Naive thymus-derived CD8-positive, alpha-beta T cell (primary cell): ENCODE measurements at regions not wholly inside any gene's neighbourhood (a gene's known extent, or its start where the extent isn't known, plus 50 kb on each side); places are given as distances from the start of the nearest gene placed in this dataset.

Source experiments
- ATAC-seq, 2 donors: fragments of 150-1000 bp; cut with Tn5 transposase in 1 of 2; sonication (Bioruptor Pico), chemical (Tn5 transposase) in 1 of 2; 1 replicate in 1 of 2; 2 replicates in 1 of 2; pipeline ENCODE4 v1.10.0; 2021; ENCODE audit warnings: mild to moderate bottlenecking in 2 of 2, moderate library complexity in 2 of 2
- POLR2A ChIA-PET: fragments of 350-600 bp; sonication (Branson Sonifier 250); formaldehyde crosslinking; loops from one replicate; lab custom pipeline; 2021; ENCODE audit warnings: antibody characterized with exemption; lab: Charles Lee
- DNase-seq, 10 donors: peaks; one replicate each; pipeline versions ENCODE4 v3.0.0 to v3.0.0-alpha.2; 2020 to 2022
- H3K27ac Mint-ChIP-seq, 10 donors: one replicate each; pipeline ENCODE4 v1.8.0; 2020 to 2022; ENCODE audit warnings: mild to moderate bottlenecking in 10 of 10, mixed read lengths in 10 of 10, moderate library complexity in 4 of 10, inconsistent platforms in 1 of 10
- H3K27me3 Mint-ChIP-seq, 5 donors: one replicate each; pipeline ENCODE4 v1.8.0; 2021 to 2022; ENCODE audit warnings: mixed read lengths in 5 of 5
- H3K36me3 Mint-ChIP-seq, 3 donors: one replicate each; pipeline ENCODE4 v1.8.0; 2020 to 2022; ENCODE audit warnings: mixed read lengths in 3 of 3, mild to moderate bottlenecking in 2 of 3, inconsistent platforms in 1 of 3
- H3K4me1 Mint-ChIP-seq, 4 donors: one replicate each; pipeline ENCODE4 v1.8.0; 2021 to 2022; ENCODE audit warnings: mixed read lengths in 4 of 4
- H3K4me3 Mint-ChIP-seq, 10 donors: one replicate each; pipeline ENCODE4 v1.8.0; 2020 to 2022; ENCODE audit warnings: mild to moderate bottlenecking in 10 of 10, mixed read lengths in 10 of 10, moderate library complexity in 6 of 10, inconsistent platforms in 1 of 10
- H3K9me3 Mint-ChIP-seq, 9 donors: one replicate each; pipeline ENCODE4 v1.8.0; 2020 to 2022; ENCODE audit warnings: mixed read lengths in 9 of 9, mild to moderate bottlenecking in 3 of 9, inconsistent platforms in 1 of 9, moderate library complexity in 1 of 9

GRCh38 chr1:94714152-94714551 lies 106.0 kb upstream of the SLC44A3 start:
- Mint-ChIP-seq H3K36me3 (no peaks in the 10 kb centered on the region), H3K4me1 (peaks cover 0 to 8% (median 0%) of the 10 kb centered on the region in 4 donors), H3K27ac (no peak overlapping the region), H3K9me3 (no peaks in the 10 kb centered on the region), H3K4me3 (no peak overlapping the region), H3K27me3 (peaks cover 0 to 8% (median 5%) of the 10 kb centered on the region in 5 donors)
- ATAC-seq (no peak), DNase-seq (no peak)
- POLR2A ChIA-PET: no interaction called here

GRCh38 chr1:94713472-94714141 lies 106.5 kb upstream of the SLC44A3 start:
- Mint-ChIP-seq H3K27me3 (peaks cover 0 to 8% (median 3%) of the 10 kb centered on the region in 5 donors), H3K9me3 (no peaks in the 10 kb centered on the region), H3K36me3 (no peaks in the 10 kb centered on the region), H3K4me3 (no peak overlapping the region), H3K27ac (no peak overlapping the region), H3K4me1 (peaks cover 0 to 8% (median 0%) of the 10 kb centered on the region in 4 donors)
- ATAC-seq (no peak), DNase-seq (no peak)
- POLR2A ChIA-PET: no interaction called here

GRCh38 chr1:94709891-94710581 lies 110.1 kb upstream of the SLC44A3 start:
- H3K36me3 Mint-ChIP-seq: no peaks in the 10 kb centered on the region
- DNase-seq: no peak
- H3K27ac Mint-ChIP-seq: no peak overlapping the region
- peaks cover 0 to 8% (median 3%) of the 10 kb centered on the region in 5 donors for H3K27me3 Mint-ChIP-seq
- no peak overlapping the region for H3K4me3 Mint-ChIP-seq
- no peak for ATAC-seq
- POLR2A ChIA-PET: no interaction called here
- H3K4me1 Mint-ChIP-seq: peaks cover 0 to 4% (median 0%) of the 10 kb centered on the region in 4 donors
- H3K9me3 Mint-ChIP-seq: no peaks in the 10 kb centered on the region

- DNase-seq (no peak), ATAC-seq (no peak)
- Mint-ChIP-seq H3K9me3 (no peaks in the 10 kb centered on the region), H3K36me3 (no peaks in the 10 kb centered on the region), H3K4me3 (no peak overlapping the region), H3K27me3 (peaks cover 0 to 8% (median 3%) of the 10 kb centered on the region in 5 donors), H3K4me1 (peaks cover 0 to 4% (median 0%) of the 10 kb centered on the region in 4 donors), H3K27ac (no peak overlapping the region)
- POLR2A ChIA-PET: no interaction called here
Measured at GRCh38 chr1:94708811-94709210, 111.3 kb upstream of the SLC44A3 start.

GRCh38 chr1:94708299-94708685 lies 111.9 kb upstream of the SLC44A3 start:
- H3K27ac Mint-ChIP-seq: no peak overlapping the region
- no peak overlapping the region for H3K4me3 Mint-ChIP-seq
- H3K4me1 Mint-ChIP-seq: peaks cover 0 to 1% (median 0%) of the 10 kb centered on the region in 4 donors
- H3K27me3 Mint-ChIP-seq: peaks cover 0 to 7% (median 3%) of the 10 kb centered on the region in 5 donors
- ATAC-seq (no peak), DNase-seq (no peak)
- POLR2A ChIA-PET: no interaction called here
- H3K36me3 Mint-ChIP-seq: no peaks in the 10 kb centered on the region
- H3K9me3 Mint-ChIP-seq: no peaks in the 10 kb centered on the region

- Mint-ChIP-seq H3K9me3 (no peaks in the 10 kb centered on the region), H3K27ac (no peak overlapping the region), H3K4me3 (no peak overlapping the region), H3K27me3 (peaks cover 0 to 6% (median 3%) of the 10 kb centered on the region in 5 donors), H3K36me3 (no peaks in the 10 kb centered on the region), H3K4me1 (no peaks in the 10 kb centered on the region)
- no peak for ATAC-seq
- DNase-seq: no peak
- POLR2A ChIA-PET: no interaction called here
Measured at GRCh38 chr1:94707321-94708298, 112.5 kb upstream of the SLC44A3 start.

GRCh38 chr1:94702442-94702815 lies 117.7 kb upstream of the SLC44A3 start:
- H3K4me1 Mint-ChIP-seq: no peaks in the 10 kb centered on the region
- H3K4me3 Mint-ChIP-seq: no peak overlapping the region
- POLR2A ChIA-PET: no interaction called here
- no peaks in the 10 kb centered on the region for H3K9me3 Mint-ChIP-seq
- no peak overlapping the region for H3K27ac Mint-ChIP-seq
- no peak for ATAC-seq
- H3K27me3 Mint-ChIP-seq: peaks cover 0 to 6% (median 1%) of the 10 kb centered on the region in 5 donors
- no peak for DNase-seq
- no peaks in the 10 kb centered on the region for H3K36me3 Mint-ChIP-seq

- H3K27ac Mint-ChIP-seq: no peak overlapping the region
- no peaks in the 10 kb centered on the region for H3K9me3 Mint-ChIP-seq
- no peak for DNase-seq
- POLR2A ChIA-PET: no interaction called here
- H3K27me3 Mint-ChIP-seq: peaks cover 0 to 6% (median 1%) of the 10 kb centered on the region in 5 donors
- H3K4me3 Mint-ChIP-seq: no peak overlapping the region
- no peaks in the 10 kb centered on the region for H3K4me1 Mint-ChIP-seq
- H3K36me3 Mint-ChIP-seq: no peaks in the 10 kb centered on the region
- no peak for ATAC-seq
Measured at GRCh38 chr1:94701796-94702441, 118.2 kb upstream of the SLC44A3 start.

- POLR2A ChIA-PET: no interaction called here
- H3K4me1 Mint-ChIP-seq: peaks cover 4 to 7% (median 5%) of the 10 kb centered on the region in 4 donors
- DNase-seq: no peak
- no peak overlapping the region for H3K27ac Mint-ChIP-seq
- no peak overlapping the region for H3K4me3 Mint-ChIP-seq
- peaks cover 10 to 20% (median 17%) of the 10 kb centered on the region in 5 donors for H3K27me3 Mint-ChIP-seq
- H3K36me3 Mint-ChIP-seq: no peaks in the 10 kb centered on the region
- ATAC-seq: no peak
- H3K9me3 Mint-ChIP-seq: no peaks in the 10 kb centered on the region
Measured at GRCh38 chr1:94698759-94699502, 121.2 kb upstream of the SLC44A3 start.

DNA sequence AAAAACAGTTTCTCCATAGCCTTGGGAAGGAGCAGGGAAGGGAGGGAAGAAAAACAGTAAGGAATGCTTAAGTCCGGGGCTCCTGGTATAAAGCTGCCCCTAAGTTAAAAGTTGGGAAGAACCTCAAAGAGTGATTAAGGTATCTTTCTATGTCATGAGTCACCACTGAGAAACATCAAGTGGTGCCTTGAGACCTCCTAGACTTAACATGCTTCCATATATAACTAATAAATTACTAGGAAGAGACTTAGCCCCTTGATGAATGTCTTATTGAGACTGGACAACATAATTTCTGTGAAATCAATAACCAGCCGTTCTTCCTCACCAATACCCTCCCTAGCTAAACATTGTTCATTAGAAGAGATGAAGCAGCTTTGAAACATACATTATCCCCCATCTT lies 121.8 kb upstream of the SLC44A3 start:
- no peaks in the 10 kb centered on the region for H3K36me3 Mint-ChIP-seq
- POLR2A ChIA-PET: no interaction called here
- no peak overlapping the region for H3K27ac Mint-ChIP-seq
- no peaks in the 10 kb centered on the region for H3K9me3 Mint-ChIP-seq
- no peak for DNase-seq
- peaks cover 12 to 23% (median 20%) of the 10 kb centered on the region in 5 donors for H3K27me3 Mint-ChIP-seq
- H3K4me3 Mint-ChIP-seq: no peak overlapping the region
- H3K4me1 Mint-ChIP-seq: peaks cover 5 to 11% (median 7%) of the 10 kb centered on the region in 4 donors
- no peak for ATAC-seq

GRCh38 chr1:94697839-94698238 lies 122.3 kb upstream of the SLC44A3 start:
- ATAC-seq (no peak), DNase-seq (no peak)
- POLR2A ChIA-PET: no interaction called here
- Mint-ChIP-seq H3K4me3 (no peak overlapping the region), H3K27ac (no peak overlapping the region), H3K27me3 (peaks cover 15 to 26% (median 23%) of the 10 kb centered on the region in 5 donors), H3K36me3 (no peaks in the 10 kb centered on the region), H3K4me1 (peaks cover 5 to 11% (median 7%) of the 10 kb centered on the region in 4 donors), H3K9me3 (no peaks in the 10 kb centered on the region)
